HG02571 (cell line): ENCODE measurements at regions not wholly inside any gene's neighbourhood (a gene's known extent, or its start where the extent isn't known, plus 50 kb on each side); places are given as distances from the start of the nearest gene placed in this dataset.

ENCODE experiments used
- ATAC-seq: cut with Tn5 transposase; IDR thresholded peaks from one replicate; pipeline ENCODE4 v1.9.1; 2021; ENCODE audit warnings: mild to moderate bottlenecking, moderate library complexity; ENCODE audit not compliant: unreplicated experiment

GRCh38 chr3:188057124-188057523 is 96.8 kb upstream of the LPP start:
- ATAC-seq, result no peak

GRCh38 chr3:188058569-188059184 is 95.3 kb upstream of the LPP start:
- ATAC-seq, result no peak

DNA sequence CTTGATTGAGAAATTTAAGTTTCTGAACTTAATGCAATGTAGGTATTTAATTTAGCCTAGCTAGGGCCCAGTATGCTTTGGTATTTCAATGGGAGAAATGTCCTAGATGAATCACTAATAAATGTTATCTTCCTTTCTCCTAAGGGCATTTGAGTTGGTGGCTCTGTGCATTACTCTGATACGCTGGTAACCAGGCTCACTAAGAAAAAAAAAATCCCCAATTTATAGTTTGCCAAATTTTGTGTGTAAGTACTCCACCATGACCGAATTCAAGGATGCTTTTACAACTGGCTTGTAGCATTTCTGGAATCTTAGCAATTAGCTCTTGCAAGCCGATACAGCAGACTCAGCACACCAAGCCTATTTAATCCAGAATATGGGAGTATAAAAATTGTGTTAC is 94.6 kb upstream of the LPP start:
- no peak for ATAC-seq

GRCh38 chr3:188060264-188060835 is 93.6 kb upstream of the LPP start:
- ATAC-seq, result no peak

- no peak for ATAC-seq
Measured at GRCh38 chr3:188060840-188061544, 93.0 kb upstream of the LPP start.

GRCh38 chr3:188062216-188062615 is 91.7 kb upstream of the LPP start:
- no peak for ATAC-seq

DNA sequence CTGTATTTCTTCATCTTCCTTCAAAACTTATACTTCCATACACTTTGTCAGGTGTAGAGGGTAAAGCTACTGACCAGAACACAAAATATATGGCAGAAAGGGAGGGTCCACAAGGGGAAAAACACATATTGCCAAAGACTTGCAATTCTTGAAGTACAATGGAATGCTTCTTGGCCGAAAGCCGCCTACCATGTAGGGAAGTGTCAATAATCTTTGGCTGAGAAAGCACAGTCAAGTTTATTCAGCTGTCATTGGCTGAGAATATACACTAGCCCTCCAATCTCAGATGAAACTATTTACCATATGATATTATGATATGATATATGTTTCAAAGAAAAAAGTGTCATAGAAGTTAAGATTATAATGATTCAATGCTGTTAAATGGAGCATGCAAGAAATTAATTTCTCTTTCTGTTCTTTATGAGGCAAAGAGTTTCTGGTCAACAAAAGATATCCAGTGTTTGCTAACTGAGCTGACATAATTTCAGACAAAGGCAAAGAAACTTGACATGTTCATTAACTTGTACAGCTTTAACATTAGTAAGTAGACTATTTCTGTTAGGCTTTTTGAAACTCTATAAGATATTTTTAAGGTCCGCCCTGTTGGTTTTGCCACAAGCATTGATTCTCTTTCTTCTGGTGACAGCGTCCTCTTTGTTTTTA is 89.0 kb upstream of the LPP start:
- no peak for ATAC-seq

- no peak for ATAC-seq
Measured at GRCh38 chr3:188066141-188066540, 87.8 kb upstream of the LPP start.

- ATAC-seq, result no peak
Measured at GRCh38 chr3:188067932-188068331, 86.0 kb upstream of the LPP start.

DNA sequence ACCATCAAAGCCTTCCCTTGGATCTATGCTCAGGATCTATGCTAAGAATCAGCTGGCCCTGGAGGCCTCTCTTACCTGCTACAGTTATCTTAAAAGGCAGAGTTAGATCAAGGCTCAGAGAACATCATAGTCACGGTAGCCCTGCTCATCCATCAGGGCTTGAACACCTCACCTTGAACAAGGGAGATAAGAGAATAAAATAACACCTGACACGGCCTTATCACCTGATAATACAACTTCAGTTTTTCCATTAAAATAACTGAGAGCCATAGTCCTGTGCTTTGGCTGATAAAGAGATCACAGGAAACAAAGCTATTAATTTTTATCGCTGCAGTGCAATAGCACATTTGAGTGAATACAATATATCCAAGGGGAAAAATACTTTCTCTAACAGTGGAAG is 85.6 kb upstream of the LPP start:
- no peak for ATAC-seq

DNA sequence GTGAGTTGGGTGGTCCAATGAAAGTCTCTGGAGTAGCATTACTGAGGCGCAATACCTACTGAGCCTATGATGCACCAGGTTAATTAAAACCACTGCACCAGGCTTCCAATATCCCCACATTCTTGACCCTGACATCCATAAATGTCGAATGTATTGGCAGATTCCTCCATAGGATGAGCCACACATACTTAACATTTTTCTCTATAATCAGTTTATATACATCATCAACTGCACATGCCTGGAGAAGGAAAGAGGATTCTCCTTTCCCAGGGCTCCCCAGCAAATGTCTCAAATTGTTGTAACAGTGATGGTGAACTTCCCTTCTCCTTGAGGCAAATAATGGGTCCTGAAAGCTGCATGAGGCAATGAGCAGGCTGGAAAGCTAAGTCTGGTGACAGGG is 82.3 kb upstream of the LPP start:
- ATAC-seq, result no peak

GRCh38 chr3:188076176-188076575 is 77.8 kb upstream of the LPP start:
- ATAC-seq, result no peak

DNA sequence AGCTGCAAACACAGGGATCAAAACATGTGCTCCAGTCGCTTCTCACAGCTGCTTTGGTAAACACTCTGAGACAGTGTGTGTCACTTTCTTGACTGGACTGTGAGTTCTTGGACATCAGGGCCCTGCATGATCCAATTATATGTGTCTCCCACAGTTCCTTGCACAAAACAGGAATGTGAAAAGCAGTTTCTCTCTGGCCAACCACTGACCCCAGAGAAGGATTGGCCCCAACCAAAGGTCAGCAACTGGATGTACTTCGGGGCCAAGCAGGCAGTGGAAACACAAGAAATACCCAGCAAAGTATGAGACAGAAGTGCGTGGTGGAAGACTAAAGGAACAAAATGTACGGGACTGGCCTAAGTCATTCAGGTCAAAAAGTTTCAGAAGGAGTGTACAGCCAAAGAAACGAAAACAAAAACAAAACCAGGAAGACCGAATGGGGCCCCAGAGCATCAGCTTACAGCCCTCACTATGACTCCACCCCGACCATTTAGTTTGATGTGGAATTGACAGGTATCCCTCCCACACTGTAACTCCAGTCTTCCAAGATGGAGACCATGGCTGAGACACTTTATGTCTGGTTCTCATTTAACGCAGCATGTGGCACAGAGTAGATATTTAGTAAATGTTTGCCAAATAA is 76.7 kb upstream of the LPP start:
- ATAC-seq, result no peak

- no peak for ATAC-seq
Measured at GRCh38 chr3:188080091-188080490, 73.9 kb upstream of the LPP start.

GRCh38 chr3:188082031-188082430 is 71.9 kb upstream of the LPP start:
- ATAC-seq, result no peak

DNA sequence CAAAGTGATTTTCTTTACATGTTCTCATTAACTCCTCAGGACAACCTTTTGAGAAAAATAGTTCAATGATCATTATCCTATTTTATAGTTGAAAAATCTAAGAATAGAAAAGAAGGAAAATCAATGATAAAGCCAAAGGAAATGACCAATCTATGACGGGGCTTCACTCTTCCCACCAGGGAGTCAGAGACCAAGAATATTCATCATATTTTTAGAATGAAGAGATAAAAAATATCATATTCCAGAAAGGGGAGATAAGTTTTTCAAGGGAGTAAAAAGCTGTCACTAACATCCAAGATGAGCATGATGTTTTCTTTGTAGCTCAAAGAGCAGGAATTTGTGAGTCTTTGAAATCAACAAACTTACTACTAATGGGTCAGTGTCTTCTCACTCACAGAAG is 71.5 kb upstream of the LPP start:
- ATAC-seq, result no peak

- ATAC-seq, result no peak
Measured at GRCh38 chr3:188083011-188083410, 70.9 kb upstream of the LPP start.

DNA sequence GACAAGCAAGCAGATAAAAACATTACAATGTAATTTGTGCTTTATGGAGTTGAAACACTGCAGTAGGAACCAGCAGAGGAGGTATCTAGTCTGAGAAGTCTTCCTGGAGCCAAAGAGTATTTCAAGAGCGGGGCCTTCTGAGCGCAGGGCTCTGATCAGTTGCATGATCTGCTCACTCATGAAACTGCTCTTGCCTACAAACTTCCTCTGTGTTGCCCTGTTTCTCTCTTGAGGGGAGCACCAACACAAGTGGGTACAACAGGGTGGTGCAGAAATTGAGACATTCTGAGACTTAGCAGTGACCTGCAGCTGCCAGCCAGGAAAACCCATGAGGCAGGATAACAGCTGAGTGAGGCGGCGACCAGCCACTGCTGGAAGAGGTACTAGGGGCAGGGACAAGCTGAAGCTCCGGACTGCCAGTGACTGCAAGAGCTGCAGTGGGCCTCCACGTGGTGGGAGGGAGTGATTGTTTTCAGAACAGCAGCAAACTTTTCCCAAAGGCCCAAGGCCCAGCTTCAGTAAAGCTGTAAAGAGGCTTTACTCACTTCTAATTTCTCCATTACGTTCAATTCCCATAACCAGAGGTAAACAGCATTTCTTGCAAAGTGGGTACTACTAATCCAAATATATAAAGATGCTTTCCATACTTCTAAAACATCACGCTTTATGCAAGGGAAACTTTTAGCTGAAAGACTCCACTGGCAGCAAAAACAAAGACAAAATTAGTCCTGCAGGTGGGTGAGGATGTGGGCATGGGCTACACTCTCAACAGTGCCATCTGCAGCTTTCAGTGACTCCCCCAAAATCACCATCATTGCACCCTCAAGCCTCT is 69.0 kb upstream of the LPP start:
- ATAC-seq, result no peak

DNA sequence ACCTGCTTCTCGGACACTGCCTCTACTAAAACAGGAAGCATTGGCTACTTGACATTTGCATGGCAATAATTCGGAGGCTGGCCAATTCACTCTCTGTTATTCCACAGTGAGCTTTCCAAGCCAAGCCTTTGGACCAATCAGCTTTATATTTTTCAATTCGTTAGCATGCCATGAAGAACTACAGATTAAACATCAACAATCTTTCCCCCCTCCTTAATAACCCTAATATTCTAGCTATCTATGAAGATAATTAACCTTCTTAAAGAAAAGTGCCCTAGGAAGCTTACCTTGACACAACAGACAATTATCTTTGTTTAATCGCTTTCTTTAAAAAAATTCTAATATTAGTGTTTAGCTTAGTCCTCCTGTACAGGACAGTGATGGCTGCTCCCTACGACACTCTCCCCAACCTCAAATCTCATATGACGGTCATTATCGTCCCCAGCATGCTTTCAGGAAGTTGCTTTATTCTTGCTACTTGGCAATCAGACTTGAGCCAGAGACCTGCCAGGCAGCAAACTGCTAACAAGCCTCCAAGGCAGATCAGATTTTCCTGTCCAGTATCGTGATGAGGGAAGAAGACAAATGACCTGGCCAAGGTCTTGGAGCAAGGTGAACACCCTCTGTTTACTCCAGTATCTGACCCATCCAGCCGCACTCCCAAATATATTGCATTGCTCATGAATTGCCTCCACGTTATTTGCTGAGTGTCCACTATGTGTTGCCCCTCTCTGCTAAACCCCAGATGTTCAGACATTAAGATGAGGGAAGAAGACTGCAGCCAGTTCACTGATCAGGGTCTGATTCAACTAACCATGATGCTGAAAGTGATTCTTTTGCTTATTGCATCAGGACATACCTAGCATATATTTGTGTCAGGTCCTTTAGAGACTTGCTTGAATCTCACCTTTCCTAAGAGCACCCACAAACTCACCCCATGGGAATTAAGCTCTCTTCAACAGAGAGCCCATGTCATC is 68.1 kb upstream of the LPP start:
- no peak for ATAC-seq
